ENCODE measurements at regions not wholly inside any gene's neighbourhood (a gene's known extent, or its start where the extent isn't known, plus 50 kb on each side); places are given as distances from the start of the nearest gene placed in this dataset.

- Histone ChIP-seq H3K27ac (ENCODE audit: low read length) (no peak overlapping the region), H3K9ac (ENCODE audit: low read length) (no peak overlapping the region), H3K4me2 (ENCODE audit: low read length) (no peak overlapping the region), H3K9me3 (ENCODE audit: low read length) (no peaks in the 10 kb centered on the region), H4K20me1 (ENCODE audit: insufficient read depth) (no peaks in the 10 kb centered on the region), H3K36me3 (ENCODE audit: insufficient read depth, low read length) (no peaks in the 10 kb centered on the region), H3F3A (ENCODE audit: insufficient read depth, low read length, poor library complexity, severe bottlenecking) (no peaks in the 10 kb centered on the region), H3K79me2 (replicated peaks; ENCODE audit: insufficient read depth, low read length) (no peaks in the 10 kb centered on the region), H3K4me3 (ENCODE audit: low read length) (no peak overlapping the region), H2AFZ (ENCODE audit: low read depth, low read length) (no peak overlapping the region), H3K9me2 (ENCODE audit: insufficient read depth, low read length) (no peaks in the 10 kb centered on the region), H3K27me3 (ENCODE audit: insufficient read depth, low read depth, low read length) (no peaks in the 10 kb centered on the region)
- no peak for TF ChIP-seq RAD21 (conservative IDR thresholded peaks at IDR 0.05)
- no peak for TF ChIP-seq POLR2AphosphoS5 (IDR thresholded peaks at IDR 0.05)
- TF ChIP-seq MXI1 (conservative IDR thresholded peaks at IDR 0.05; ENCODE audit: poor library complexity, severe bottlenecking), result no peak
- no peak for TF ChIP-seq EZH2 (IDR thresholded peaks at IDR 0.05; ENCODE audit: borderline replicate concordance, insufficient read depth, low read length, poor library complexity, severe bottlenecking)
- TF ChIP-seq SMC3 (conservative IDR thresholded peaks at IDR 0.05; ENCODE audit: poor library complexity), result no peak
- TF ChIP-seq CTCF (IDR thresholded peaks at IDR 0.05; ENCODE audit: poor library complexity, severe bottlenecking), result no peak
- no peak for TF ChIP-seq TAF1 (IDR thresholded peaks at IDR 0.05; ENCODE audit: low read depth)
- no peak for TF ChIP-seq REST (IDR thresholded peaks at IDR 0.05; ENCODE audit: borderline replicate concordance)
- TF ChIP-seq EP300 (conservative IDR thresholded peaks at IDR 0.05; ENCODE audit: poor library complexity, severe bottlenecking), result no peak
These were observed 542.2 kb upstream of the USP15 start for GRCh38 chr12:61717986-61718385.

- Histone ChIP-seq H3K36me3 (ENCODE audit: insufficient read depth, low read length) (no peaks in the 10 kb centered on the region), H3K27me3 (ENCODE audit: insufficient read depth, low read depth, low read length) (no peaks in the 10 kb centered on the region), H3K4me2 (ENCODE audit: low read length) (no peak overlapping the region)
These were observed 520.3 kb upstream of the USP15 start for GRCh38 chr12:61739925-61740324.

More at GRCh38 chr12:61739925-61740324, 520.3 kb upstream of the USP15 start:
- Histone ChIP-seq H3K9ac (ENCODE audit: low read length) (no peak overlapping the region), H3K79me2 (replicated peaks; ENCODE audit: insufficient read depth, low read length) (no peaks in the 10 kb centered on the region), H3K27ac (ENCODE audit: low read length) (no peak overlapping the region), H2AFZ (ENCODE audit: low read depth, low read length) (no peak overlapping the region), H3K9me3 (ENCODE audit: low read length) (no peaks in the 10 kb centered on the region), H3K9me2 (ENCODE audit: insufficient read depth, low read length) (no peaks in the 10 kb centered on the region), H3F3A (ENCODE audit: insufficient read depth, low read length, poor library complexity, severe bottlenecking) (no peaks in the 10 kb centered on the region), H4K20me1 (ENCODE audit: insufficient read depth) (no peaks in the 10 kb centered on the region), H3K4me3 (ENCODE audit: low read length) (no peak overlapping the region)
- no peak for TF ChIP-seq SMC3 (conservative IDR thresholded peaks at IDR 0.05; ENCODE audit: poor library complexity)
- no peak for TF ChIP-seq TAF1 (IDR thresholded peaks at IDR 0.05; ENCODE audit: low read depth)
- no peak for TF ChIP-seq POLR2AphosphoS5 (IDR thresholded peaks at IDR 0.05)
- TF ChIP-seq MXI1 (conservative IDR thresholded peaks at IDR 0.05; ENCODE audit: poor library complexity, severe bottlenecking), result no peak
- TF ChIP-seq EZH2 (IDR thresholded peaks at IDR 0.05; ENCODE audit: borderline replicate concordance, insufficient read depth, low read length, poor library complexity, severe bottlenecking), result no peak

Data from neural cell (in vitro differentiated cells).